Transverse colon (tissue), 4 donors: ENCODE measurements at regions not wholly inside any gene's neighbourhood (a gene's known extent, or its start where the extent isn't known, plus 50 kb on each side); places are given as distances from the start of the nearest gene placed in this dataset.
A peak's percentile ranks its signal among the peaks of the same experiment; 100 is the strongest.

Experiments used
- DNase-seq: peaks from one replicate; pipeline ENCODE4 v3.0.0-alpha.2; 2019
- H3K27ac ChIP-seq, 4 donors: fragments of 200-600 bp; sonication (generic); 2 replicates each; pipeline ENCODE4 v1.5.1; 2016 to 2018; ENCODE audit warnings: inconsistent platforms in 4 of 4
- H3K27me3 ChIP-seq: fragments of 200-600 bp; sonication (generic); 2 replicates; pipeline ENCODE4 v1.5.1; 2017; ENCODE audit warnings: inconsistent platforms
- H3K36me3 ChIP-seq, 4 donors: fragments of 200-600 bp; sonication (generic); 2 replicates each; pipeline ENCODE4 v1.5.1; 2017 to 2019; ENCODE audit warnings: inconsistent platforms in 4 of 4
- H3K4me1 ChIP-seq, 4 donors: fragments of 200-600 bp; sonication (generic); 2 replicates each; pipeline ENCODE4 v1.5.1; 2017 to 2020; ENCODE audit warnings: inconsistent platforms in 4 of 4
- H3K4me3 ChIP-seq, 4 donors: fragments of 200-600 bp; sonication (generic); 1 replicate in 1 of 4; 2 replicates in 3 of 4; pipeline versions ENCODE4 v1.5.1 to v1.6.1; 2017 to 2019; ENCODE audit warnings: inconsistent platforms in 4 of 4
- H3K9me3 ChIP-seq, 2 donors: fragments of 200-600 bp; sonication (generic); 2 replicates each; pipeline ENCODE4 v1.5.1; 2017 to 2019; ENCODE audit warnings: inconsistent platforms in 2 of 2
- EP300 ChIP-seq: sonication (generic); formaldehyde crosslinking; IDR thresholded peaks from one replicate; pipeline ENCODE4 v1.6.1; 2017; ENCODE audit warnings: antibody characterized with exemption, low read depth
- POLR2A ChIP-seq: fragments of 450-650 bp; IDR thresholded peaks from one replicate; pipeline ENCODE4 v1.6.1; 2016; ENCODE audit warnings: antibody characterized with exemption, mild to moderate bottlenecking, moderate library complexity
- POLR2AphosphoS5 ChIP-seq, 3 donors: sonication (generic); formaldehyde crosslinking; IDR thresholded peaks; one replicate each; pipeline ENCODE4 v1.6.1; 2016; ENCODE audit warnings: antibody characterized with exemption in 3 of 3
- WGBS, 2 donors: methylation state at CpG; one replicate each; pipeline ENCODE4 v1.1.5; 2018; ENCODE audit warnings: low coverage in 1 of 2; 5-methylcytosine and 5-hydroxymethylcytosine counted together
- in situ Hi-C, 4 donors: fragments of 200-750 bp; cut with MboI; loops; one replicate each; pipeline versions ENCODE4 v1.15.0 to v1.15.1; 2017; ENCODE audit warnings: low sequenced_read_pairs in 3 of 4, low pct_ligation_motif_present in 1 of 4, low pct_unique_long_range_greater_than_20kb in 1 of 4
- intact Hi-C: fragments of 100-400 bp; cut with DNase I; formaldehyde crosslinking; loops from one replicate; pipeline ENCODE4 v1.15.1; 2023; ENCODE audit warnings: low total_unique reads
- TF ChIP-seq, protein P1 (sequence below), 5 experiments: fragments of 200-600 bp in 3 of 5; fragments of 450-650 bp in 2 of 5; sonication (generic) in 3 of 5; IDR thresholded peaks; 1 replicate in 2 of 5; 2 replicates in 3 of 5; pipeline ENCODE4 v1.5.1; 2016 to 2017; ENCODE audit warnings: antibody characterized with exemption in 5 of 5, inconsistent platforms in 3 of 5, mild to moderate bottlenecking in 2 of 5, moderate library complexity in 1 of 5

DNA sequence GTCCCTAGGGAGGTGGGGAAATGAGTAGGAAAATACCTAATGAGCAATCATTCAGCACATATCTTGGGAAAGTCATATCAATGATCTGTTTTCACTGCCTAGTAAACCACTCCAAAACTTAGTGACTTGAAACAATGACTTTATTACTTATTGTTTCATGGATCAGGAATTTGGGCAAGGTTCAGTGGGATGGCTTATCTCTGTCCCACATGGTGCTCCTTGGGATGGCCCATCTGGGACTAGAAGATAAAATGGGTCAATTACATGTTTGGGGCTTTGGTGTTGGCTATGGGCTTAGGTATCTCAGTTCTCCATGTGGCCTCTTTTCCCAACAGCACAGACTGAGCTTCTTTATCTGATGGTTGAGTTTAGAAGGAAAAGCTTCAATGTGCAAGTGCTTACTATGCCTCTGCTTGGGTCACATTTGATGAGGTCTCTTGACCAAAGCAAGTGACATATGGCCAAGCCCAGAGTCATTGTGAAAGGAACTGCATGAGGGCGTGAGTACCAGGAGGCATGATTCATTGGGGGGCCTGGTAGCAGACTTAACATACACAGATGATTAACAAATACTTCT, 218.1 kb upstream of the TNP1 start:
- peaks cover 0 to 9% (median 0%) of the 10 kb centered on the region in 4 donors for H3K4me1 ChIP-seq
- H3K27me3 ChIP-seq = no peaks in the 10 kb centered on the region
- no peak for DNase-seq
- in situ Hi-C loops (no loop called here), intact Hi-C loops (no loop called here)
- WGBS, 2 donors = 75 to 100% methylated on average over 1 of the region's 1 CpG
- no peak overlapping the region for H3K4me3 ChIP-seq
- no peak overlapping the region for H3K27ac ChIP-seq
- no peak for TF ChIP-seq EP300
- TF ChIP-seq, protein P1, sequence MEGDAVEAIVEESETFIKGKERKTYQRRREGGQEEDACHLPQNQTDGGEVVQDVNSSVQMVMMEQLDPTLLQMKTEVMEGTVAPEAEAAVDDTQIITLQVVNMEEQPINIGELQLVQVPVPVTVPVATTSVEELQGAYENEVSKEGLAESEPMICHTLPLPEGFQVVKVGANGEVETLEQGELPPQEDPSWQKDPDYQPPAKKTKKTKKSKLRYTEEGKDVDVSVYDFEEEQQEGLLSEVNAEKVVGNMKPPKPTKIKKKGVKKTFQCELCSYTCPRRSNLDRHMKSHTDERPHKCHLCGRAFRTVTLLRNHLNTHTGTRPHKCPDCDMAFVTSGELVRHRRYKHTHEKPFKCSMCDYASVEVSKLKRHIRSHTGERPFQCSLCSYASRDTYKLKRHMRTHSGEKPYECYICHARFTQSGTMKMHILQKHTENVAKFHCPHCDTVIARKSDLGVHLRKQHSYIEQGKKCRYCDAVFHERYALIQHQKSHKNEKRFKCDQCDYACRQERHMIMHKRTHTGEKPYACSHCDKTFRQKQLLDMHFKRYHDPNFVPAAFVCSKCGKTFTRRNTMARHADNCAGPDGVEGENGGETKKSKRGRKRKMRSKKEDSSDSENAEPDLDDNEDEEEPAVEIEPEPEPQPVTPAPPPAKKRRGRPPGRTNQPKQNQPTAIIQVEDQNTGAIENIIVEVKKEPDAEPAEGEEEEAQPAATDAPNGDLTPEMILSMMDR (IDR thresholded peaks at IDR 0.05) = no peak
- TF ChIP-seq POLR2AphosphoS5 (IDR thresholded peaks at IDR 0.05) = no peak
- H3K9me3 ChIP-seq = no peaks in the 10 kb centered on the region
- H3K36me3 ChIP-seq = no peaks in the 10 kb centered on the region

DNA sequence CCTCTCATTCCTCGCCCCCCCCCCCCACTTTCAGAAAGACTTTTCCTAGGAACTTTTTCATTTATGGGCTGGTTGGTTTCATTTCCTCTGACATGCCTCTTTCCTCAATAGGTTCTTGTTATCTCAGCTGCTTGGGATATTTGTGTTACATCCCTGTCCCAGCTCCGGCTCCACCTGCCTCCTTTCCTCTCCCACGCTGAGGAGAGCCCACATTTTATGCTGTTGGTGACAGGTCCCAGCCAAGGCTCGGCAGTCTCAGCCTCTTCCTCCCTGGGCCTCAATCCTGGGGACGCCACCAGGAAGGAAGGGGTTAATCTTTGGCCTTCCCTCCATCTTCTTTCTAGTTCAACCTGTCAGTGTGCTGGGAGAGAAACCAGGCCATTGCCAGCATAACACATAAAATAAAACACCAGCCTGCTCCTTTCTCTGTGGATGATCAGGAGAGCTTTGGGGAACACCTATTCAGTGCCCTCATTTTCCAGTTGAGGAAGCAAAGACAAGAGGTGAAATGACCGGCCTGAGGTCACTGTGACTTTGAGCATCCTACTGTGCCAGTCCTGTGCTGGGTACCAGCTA, 216.9 kb upstream of the TNP1 start:
- Histone ChIP-seq H3K27me3 (no peaks in the 10 kb centered on the region), H3K4me3 (no peak overlapping the region), H3K27ac (no peak overlapping the region), H3K9me3 (no peaks in the 10 kb centered on the region), H3K4me1 (peaks cover 0 to 9% (median 0%) of the 10 kb centered on the region in 4 donors), H3K36me3 (no peaks in the 10 kb centered on the region)
- in situ Hi-C loops (no loop called here), intact Hi-C loops (no loop called here)
- TF ChIP-seq POLR2A (no peak), EP300 (no peak), POLR2AphosphoS5 (IDR thresholded peaks at IDR 0.05) (peak in 1 of 3 donors; percentile 27)
- TF ChIP-seq, protein P1 (IDR thresholded peaks at IDR 0.05) = no peak
- DNase-seq = no peak
- 52 to 58% methylated on average over 4 to 6 of the region's 6 CpGs for WGBS, 2 donors

DNA sequence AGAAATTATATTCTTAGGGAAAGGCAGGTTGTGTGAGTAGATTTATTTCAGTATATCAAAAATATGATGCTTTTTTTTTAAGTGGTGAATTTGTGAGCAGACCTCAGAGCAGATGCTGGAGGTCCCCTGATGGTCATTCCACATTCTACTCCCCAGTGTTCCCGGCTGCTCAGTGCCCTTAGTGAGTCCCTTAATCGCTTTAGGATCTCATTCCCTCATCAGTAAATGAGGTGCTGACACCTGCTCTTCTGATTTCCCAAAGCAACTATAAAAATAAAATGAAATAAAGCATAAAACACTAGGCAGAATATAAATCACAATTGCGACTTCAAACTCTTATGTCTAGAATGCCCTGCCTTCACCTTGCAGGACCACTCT, 216.2 kb upstream of the TNP1 start:
- Histone ChIP-seq H3K36me3 (no peaks in the 10 kb centered on the region), H3K27me3 (no peaks in the 10 kb centered on the region), H3K4me1 (peaks cover 0 to 9% (median 0%) of the 10 kb centered on the region in 4 donors), H3K9me3 (no peaks in the 10 kb centered on the region), H3K27ac (peak overlapping the region in 1 of 4 donors; percentile 33), H3K4me3 (no peak overlapping the region)
- WGBS, 2 donors = 77 to 78% methylated on average over 1 to 3 of the region's 3 CpGs
- no peak for DNase-seq
- in situ Hi-C loops = no loop called here
- intact Hi-C loops = no loop called here
- TF ChIP-seq POLR2AphosphoS5 (IDR thresholded peaks at IDR 0.05) = no peak
- TF ChIP-seq POLR2A = no peak
- TF ChIP-seq, protein P1 (IDR thresholded peaks at IDR 0.05) = no peak

DNA sequence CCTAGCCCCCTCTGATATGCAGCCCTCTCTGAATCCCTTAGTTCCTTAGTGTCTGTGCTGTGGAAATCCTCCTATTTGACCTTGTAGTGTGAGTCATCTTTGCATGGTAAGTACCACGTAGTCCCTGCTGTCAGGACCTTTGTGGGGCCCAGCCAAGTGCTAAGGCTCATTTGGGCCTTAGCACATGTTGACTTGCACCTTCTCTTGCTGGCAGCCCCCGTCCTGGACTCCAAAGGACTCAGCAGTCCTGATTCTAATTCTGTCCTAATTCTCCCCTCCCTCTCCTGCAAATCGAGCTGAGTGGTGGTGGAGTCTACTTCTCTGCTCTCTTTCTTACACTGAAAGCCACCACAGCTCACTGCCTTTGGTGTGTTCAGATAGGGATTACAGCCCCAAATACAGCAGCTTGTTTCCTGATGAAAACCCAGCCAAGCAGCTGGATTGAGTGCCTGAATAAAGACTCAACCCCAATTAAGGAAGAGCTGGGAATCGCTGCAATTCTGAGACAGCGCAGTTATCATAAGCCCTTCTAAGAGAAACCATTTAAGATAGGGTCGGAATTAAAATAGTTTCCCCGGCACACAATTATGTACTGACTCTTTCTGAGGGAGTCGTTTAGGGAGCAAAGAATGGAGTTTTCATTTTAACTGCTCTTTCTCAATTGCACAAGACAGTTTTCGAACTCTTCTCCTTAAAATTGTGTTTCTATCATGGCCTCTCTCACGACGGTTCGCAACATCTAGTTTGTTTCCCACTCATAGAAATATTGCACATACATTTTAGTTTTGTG, 215.6 kb upstream of the TNP1 start:
- H3K27ac ChIP-seq = peak overlapping the region in 3 of 4 donors; percentile 13 to 33 (median 33)
- 64 to 70% methylated on average over 11 to 12 of the region's 12 CpGs for WGBS, 2 donors
- intact Hi-C loops = no loop called here

More for the DNA sequence above, 215.6 kb upstream of the TNP1 start:
- Histone ChIP-seq H3K36me3 (no peaks in the 10 kb centered on the region), H3K4me3 (no peak overlapping the region), H3K4me1 (peaks cover 0 to 9% (median 0%) of the 10 kb centered on the region in 4 donors), H3K9me3 (no peaks in the 10 kb centered on the region), H3K27me3 (no peaks in the 10 kb centered on the region)
- in situ Hi-C loops = no loop called here
- DNase-seq = no peak
- TF ChIP-seq POLR2AphosphoS5 (IDR thresholded peaks at IDR 0.05) (no peak), EP300 (no peak), POLR2A (no peak)
- TF ChIP-seq, protein P1 (IDR thresholded peaks at IDR 0.05) = no peak
